ENCODE measurements at regions not wholly inside any gene's neighbourhood (a gene's known extent, or its start where the extent isn't known, plus 50 kb on each side); places are given as distances from the start of the nearest gene placed in this dataset.

DNA sequence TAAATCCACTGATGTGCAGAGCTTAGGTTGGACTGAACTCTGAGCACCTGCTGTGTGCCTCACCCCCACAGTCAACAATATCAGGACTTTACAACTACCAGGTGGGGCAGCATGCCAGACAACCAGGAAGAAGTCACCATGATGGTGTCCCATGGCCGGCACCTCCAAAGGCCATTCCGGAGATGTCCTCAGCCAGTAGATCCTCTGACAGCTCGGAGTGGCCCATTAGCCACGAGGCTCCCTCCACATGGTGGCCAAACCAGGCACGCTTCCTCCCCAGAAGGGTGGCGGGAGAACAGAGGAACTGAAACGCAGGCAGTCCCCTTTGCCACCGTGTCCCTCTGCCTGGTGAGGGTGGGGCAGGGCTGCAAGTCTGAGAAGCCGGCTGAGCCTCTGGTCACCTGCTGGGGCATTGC, 390.0 kb downstream of the TNS3 start:
- Histone ChIP-seq H3K27ac (no peak overlapping the region), H3K4me3 (no peak overlapping the region)
- DNase-seq (ENCODE audit: low spot score), result no peak
- TF ChIP-seq, protein P1, sequence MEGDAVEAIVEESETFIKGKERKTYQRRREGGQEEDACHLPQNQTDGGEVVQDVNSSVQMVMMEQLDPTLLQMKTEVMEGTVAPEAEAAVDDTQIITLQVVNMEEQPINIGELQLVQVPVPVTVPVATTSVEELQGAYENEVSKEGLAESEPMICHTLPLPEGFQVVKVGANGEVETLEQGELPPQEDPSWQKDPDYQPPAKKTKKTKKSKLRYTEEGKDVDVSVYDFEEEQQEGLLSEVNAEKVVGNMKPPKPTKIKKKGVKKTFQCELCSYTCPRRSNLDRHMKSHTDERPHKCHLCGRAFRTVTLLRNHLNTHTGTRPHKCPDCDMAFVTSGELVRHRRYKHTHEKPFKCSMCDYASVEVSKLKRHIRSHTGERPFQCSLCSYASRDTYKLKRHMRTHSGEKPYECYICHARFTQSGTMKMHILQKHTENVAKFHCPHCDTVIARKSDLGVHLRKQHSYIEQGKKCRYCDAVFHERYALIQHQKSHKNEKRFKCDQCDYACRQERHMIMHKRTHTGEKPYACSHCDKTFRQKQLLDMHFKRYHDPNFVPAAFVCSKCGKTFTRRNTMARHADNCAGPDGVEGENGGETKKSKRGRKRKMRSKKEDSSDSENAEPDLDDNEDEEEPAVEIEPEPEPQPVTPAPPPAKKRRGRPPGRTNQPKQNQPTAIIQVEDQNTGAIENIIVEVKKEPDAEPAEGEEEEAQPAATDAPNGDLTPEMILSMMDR (IDR thresholded peaks at IDR 0.05), result no peak

DNA sequence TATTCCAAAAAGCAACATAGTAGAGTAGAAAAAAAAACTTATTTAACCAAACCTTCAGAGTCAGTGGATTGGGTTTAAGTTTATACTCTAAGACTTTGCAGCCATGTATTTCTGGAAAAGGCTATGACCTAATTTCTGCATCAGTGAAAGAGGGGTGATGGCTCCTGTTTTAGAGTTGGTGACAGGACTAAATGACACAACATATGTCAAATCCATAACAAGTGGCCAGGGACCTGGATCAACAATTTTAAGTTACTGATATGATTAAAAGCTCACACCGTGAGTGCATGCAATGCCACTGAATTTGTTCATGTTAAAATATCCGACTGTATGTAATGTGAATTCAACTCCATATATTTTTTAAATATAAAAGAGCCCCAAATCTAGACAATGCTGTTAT, 390.6 kb downstream of the TNS3 start:
- TF ChIP-seq, protein P1 (IDR thresholded peaks at IDR 0.05), result no peak
- H3K27ac ChIP-seq, result no peak overlapping the region
- H3K4me3 ChIP-seq, result no peak overlapping the region
- no peak for DNase-seq (ENCODE audit: low spot score)

DNA sequence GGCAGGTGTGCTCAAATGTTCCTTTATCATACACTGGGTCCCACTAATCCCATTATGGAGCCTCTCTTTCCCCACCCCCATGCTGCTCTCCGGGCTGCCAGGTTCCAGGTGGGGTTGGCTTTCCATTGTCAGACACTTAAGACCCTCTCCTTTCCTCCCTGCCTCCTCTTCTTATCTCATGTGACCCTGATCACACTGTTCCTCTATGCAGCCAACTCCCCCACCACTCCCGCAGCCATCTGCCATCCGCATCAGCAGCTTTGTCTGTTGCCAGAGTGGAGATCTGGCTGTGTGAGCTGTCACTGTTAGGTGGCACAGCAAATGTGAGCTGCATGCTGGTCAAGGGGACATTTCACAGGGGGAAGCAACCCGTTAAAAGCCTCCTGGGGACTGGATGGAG, 391.4 kb downstream of the TNS3 start:
- no peak overlapping the region for H3K27ac ChIP-seq
- TF ChIP-seq, protein P1 (IDR thresholded peaks at IDR 0.05), result no peak
- no peak for DNase-seq (ENCODE audit: low spot score)
- no peak overlapping the region for H3K4me3 ChIP-seq

DNA sequence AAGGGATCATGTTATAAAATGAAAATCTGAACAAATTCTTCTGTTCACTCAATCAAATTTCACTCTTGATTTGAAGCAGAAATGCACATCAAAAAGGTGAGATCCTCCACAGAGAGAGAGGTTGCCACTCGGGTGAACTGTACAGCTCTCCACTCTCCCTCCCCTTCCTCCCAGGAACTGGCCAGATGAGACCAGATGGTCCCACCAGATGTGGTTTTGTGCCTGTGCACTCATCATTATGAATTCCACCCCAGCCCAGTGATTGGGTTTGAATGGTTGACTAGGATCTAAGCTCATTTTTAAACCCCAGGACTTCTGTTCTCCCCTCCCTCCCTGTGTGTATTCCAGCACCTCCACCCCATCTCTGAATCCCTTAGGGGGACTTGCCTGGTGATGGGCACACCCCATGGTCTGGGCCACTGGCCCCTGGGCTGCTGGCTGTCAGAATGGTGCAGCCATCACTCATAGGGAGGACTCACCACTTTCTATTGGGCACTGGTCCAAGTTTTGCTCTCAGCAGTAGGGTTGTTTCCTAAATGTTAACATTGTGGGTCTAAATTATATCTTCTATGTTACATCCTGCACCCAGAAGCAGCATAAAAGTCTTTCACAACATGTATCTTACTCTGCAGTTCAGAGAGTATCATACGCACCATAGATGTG, 393.1 kb downstream of the TNS3 start:
- no peak overlapping the region for H3K4me3 ChIP-seq
- no peak overlapping the region for H3K27ac ChIP-seq
- no peak for DNase-seq (ENCODE audit: low spot score)
- TF ChIP-seq, protein P1 (IDR thresholded peaks at IDR 0.05), result no peak

DNA sequence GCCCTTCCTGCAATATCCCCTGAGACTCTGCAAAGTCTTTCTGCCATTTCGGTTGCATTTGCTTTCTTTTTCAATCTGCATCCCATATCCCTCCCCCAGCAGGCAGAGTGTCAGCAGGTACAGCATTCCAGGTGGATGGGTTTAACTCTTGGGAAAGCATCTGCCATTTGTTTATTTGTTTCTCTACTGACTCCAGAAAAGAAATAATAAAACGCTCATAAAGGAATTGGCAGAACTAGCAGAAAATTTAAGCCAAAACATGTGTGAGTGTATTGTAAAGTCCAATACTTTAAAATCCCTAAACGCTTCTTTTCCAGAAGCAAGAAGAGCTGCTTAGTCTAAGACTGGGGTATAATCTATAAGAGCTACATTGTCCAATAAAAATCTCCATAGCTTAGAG, 393.8 kb downstream of the TNS3 start:
- TF ChIP-seq, protein P1 (IDR thresholded peaks at IDR 0.05), result no peak
- H3K27ac ChIP-seq, result no peak overlapping the region
- no peak for DNase-seq (ENCODE audit: low spot score)

DNA sequence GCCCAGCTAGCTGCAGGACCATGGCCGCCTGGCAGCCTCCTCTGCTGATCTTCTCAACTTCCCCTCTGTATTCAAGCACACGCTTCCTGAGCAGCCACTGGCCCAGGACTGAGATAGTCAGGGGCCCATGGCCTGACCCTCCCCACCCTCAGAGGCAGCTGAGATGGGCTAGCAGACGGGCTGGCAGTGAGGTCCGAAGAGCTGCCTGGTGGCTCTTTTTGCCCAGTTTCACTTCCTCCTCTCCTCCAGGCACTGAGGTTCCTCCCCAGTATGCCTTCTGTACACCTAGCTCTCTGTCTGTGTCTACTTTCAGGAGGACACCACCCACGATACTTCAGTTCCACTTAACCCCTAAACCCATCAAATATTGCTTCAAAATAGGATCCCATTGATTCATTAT, 395.6 kb downstream of the TNS3 start:
- Histone ChIP-seq H3K4me3 (no peak overlapping the region), H3K27ac (no peak overlapping the region)
- DNase-seq (ENCODE audit: low spot score), result no peak
- TF ChIP-seq, protein P1 (IDR thresholded peaks at IDR 0.05), result no peak

More for the DNA sequence above, 393.8 kb downstream of the TNS3 start:
- H3K4me3 ChIP-seq, result no peak overlapping the region

DNA sequence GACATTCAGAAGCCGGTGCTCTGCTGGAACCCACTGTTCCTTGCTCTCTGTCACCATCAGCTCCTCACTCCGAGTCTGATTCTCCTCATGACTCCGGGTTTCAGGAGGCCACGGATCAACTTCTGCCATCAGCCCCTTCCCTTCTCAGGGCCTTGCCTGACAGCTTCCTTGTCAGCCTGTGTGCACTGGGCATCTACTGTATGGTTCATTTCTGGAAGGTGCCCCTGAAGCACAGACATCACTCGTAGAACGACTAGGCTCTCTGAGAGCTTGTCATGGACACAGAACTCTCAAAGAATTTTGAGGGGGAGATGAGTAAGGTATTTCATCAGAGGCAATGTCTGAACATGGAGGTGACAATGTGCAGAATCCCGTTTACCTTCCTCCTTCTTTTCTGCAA, 396.1 kb downstream of the TNS3 start:
- TF ChIP-seq, protein P1 (IDR thresholded peaks at IDR 0.05), result no peak
- H3K4me3 ChIP-seq, result no peak overlapping the region
- DNase-seq (ENCODE audit: low spot score), result no peak
- peak overlapping the region in 1 of 2 donors; percentile 48 for H3K27ac ChIP-seq
